GM10266 (cell line): ENCODE measurements at regions not wholly inside any gene's neighbourhood (a gene's known extent, or its start where the extent isn't known, plus 50 kb on each side); places are given as distances from the start of the nearest gene placed in this dataset.
A peak's percentile ranks its signal among the peaks of the same experiment; 100 is the strongest.

Source experiments
- DNase-seq: peaks from one replicate; pipeline ENCODE4 v3.0.0; 2012; ENCODE audit errors: extremely low spot score
- TF ChIP-seq, protein P1 (sequence below): IDR thresholded peaks from 2 replicates; pipeline ENCODE4 v1.5.1; 2012; ENCODE audit warnings: mild to moderate bottlenecking, low read depth; ENCODE audit not compliant: control insufficient read depth, insufficient read depth; ENCODE audit errors: missing control alignments

GRCh38 chr2:121078899-121079298 lies 206.1 kb downstream of the TFCP2L1 start:
- DNase-seq = no peak
- TF ChIP-seq, protein P1, sequence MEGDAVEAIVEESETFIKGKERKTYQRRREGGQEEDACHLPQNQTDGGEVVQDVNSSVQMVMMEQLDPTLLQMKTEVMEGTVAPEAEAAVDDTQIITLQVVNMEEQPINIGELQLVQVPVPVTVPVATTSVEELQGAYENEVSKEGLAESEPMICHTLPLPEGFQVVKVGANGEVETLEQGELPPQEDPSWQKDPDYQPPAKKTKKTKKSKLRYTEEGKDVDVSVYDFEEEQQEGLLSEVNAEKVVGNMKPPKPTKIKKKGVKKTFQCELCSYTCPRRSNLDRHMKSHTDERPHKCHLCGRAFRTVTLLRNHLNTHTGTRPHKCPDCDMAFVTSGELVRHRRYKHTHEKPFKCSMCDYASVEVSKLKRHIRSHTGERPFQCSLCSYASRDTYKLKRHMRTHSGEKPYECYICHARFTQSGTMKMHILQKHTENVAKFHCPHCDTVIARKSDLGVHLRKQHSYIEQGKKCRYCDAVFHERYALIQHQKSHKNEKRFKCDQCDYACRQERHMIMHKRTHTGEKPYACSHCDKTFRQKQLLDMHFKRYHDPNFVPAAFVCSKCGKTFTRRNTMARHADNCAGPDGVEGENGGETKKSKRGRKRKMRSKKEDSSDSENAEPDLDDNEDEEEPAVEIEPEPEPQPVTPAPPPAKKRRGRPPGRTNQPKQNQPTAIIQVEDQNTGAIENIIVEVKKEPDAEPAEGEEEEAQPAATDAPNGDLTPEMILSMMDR = no peak

- TF ChIP-seq, protein P1 = peak; percentile 92
- DNase-seq = peak; percentile 61
Measured at GRCh38 chr2:121080013-121080772, 204.8 kb downstream of the TFCP2L1 start.

DNA sequence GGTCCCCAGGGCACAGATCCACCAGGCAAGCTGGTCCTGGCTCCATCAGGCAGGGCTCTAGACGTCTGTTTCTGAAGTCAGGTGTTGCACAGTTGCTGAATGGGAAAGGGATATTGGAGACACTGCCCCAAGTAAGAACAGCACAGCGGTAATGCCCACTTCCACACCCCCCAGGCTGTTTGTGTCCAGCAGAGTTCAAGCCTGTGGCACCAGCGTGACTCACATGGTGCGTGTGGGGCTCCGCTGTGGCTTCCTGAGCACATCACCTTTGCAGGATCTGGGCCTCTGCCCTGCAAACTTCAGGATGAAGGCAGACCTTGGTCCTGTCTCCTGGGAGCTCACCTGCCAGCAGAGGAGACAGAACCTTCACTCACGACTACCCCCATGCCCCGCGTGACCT lies 203.3 kb downstream of the TFCP2L1 start:
- TF ChIP-seq, protein P1 = no peak
- DNase-seq = no peak

DNA sequence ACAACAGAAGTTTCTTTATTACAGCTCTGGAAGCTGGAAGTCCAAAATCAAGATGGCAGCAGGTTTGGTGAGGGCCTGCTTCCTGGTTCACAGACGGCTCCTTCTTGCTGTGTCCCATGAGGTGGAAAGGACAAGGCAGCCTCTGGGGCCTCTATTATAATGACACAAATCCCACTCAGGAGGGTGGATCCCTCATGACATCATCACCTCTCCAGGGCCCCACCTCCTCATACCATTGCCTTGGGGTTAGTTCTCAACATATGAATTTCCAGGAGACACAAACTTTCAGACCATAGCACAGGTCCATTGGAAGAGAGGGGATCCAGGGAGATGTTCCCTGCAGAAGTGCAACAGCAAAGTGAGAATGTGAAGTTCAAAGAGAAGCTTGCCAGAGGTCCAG lies 202.8 kb downstream of the TFCP2L1 start:
- DNase-seq = no peak
- TF ChIP-seq, protein P1 = no peak

DNA sequence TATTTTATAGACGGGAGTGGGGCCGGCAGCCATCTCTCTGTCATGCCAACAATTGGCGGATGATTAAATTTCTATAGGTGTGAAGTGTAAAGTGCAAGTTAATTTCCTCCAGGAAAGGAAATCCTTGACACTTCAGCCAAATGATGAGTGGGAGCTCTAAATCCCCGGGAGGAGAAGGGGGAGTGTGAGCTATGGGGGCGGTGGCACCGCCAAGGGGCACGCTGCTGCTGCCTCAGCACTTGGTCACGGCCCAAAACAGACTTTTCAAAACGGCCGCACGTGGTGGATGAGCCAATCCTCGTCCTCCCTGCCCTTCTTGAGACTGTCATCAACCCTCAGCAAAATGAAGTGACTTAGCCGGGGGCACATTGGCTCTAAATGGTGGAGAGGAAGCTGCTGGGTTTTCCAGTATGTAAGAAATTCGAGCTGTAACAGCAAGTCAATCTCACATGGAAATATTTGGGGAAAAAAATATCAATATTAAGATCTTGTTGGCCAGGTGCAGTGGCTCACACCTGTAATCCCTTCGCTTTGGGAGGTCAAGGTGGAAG lies 200.8 kb downstream of the TFCP2L1 start:
- no peak for DNase-seq
- TF ChIP-seq, protein P1 = no peak

DNA sequence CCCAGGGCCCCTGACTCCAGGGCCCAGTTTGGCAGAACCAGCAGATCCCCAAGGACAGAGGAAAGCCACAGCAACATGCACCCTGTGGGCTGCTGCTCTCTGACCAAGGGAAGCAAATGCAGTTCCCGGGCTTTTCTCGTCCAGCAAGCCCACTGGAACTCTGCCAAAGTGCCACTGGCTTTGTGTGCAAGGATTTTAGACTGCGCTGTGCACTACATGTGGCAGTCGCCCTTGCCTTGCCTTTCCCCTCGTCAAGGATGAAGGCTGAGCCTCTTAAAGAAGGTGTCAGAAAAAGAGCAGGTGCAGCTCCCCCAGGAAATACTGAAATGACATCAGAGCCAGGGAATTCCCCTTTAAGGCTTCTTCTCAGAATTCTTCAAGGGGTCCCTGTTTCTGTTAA lies 199.2 kb downstream of the TFCP2L1 start:
- DNase-seq = no peak
- TF ChIP-seq, protein P1 = no peak

DNA sequence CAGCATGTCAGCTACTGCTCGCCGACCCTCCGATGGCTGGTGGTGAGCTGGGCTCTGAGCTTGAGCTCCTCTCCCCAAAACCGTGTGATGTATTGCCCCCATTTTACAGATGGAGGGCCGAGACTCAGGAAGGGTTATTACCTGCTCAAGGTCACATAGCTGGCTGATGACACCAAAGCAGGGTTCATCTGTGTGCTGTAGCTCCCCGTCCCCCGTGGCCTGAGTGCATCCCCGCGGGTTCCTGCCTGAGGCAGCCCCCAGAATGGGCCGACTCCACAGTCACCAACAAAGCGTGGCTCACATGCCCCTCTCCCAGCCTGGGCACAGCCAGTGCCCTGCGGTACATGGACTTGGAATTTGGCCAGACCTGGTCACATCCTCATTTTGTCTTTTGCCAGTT lies 198.6 kb downstream of the TFCP2L1 start:
- TF ChIP-seq, protein P1 = no peak
- no peak for DNase-seq
